Muscle layer of colon (tissue), 2 donors: ENCODE measurements at regions not wholly inside any gene's neighbourhood (a gene's known extent, or its start where the extent isn't known, plus 50 kb on each side); places are given as distances from the start of the nearest gene placed in this dataset.
"Not testable (repeated sequence)": the region's sequence is repeated elsewhere in the genome, so short reads cannot be mapped to it uniquely, and the experiment has no call there.

Source experiments
- H3K27ac ChIP-seq: one replicate; pipeline ENCODE4 v1.7.0; 2013; ENCODE audit warnings: low read depth, mild to moderate bottlenecking, low read length, moderate library complexity
- H3K27me3 ChIP-seq, 2 donors: one replicate each; pipeline ENCODE4 v1.7.0; 2013; ENCODE audit warnings: low read length in 2 of 2, mild to moderate bottlenecking in 2 of 2; ENCODE audit not compliant: insufficient read depth in 2 of 2, control insufficient read depth in 1 of 2
- H3K36me3 ChIP-seq: one replicate; pipeline ENCODE4 v1.7.0; 2013; ENCODE audit warnings: mild to moderate bottlenecking, low read length; ENCODE audit not compliant: insufficient read depth
- H3K4me1 ChIP-seq: one replicate; pipeline ENCODE4 v1.7.0; 2013; ENCODE audit warnings: mild to moderate bottlenecking, low read length; ENCODE audit not compliant: insufficient read depth
- H3K4me3 ChIP-seq, 2 donors: one replicate each; pipeline ENCODE4 v1.7.0; 2013; ENCODE audit warnings: low read length in 2 of 2, low read depth in 1 of 2, mild to moderate bottlenecking in 1 of 2, moderate library complexity in 1 of 2
- H3K9ac ChIP-seq: one replicate; pipeline ENCODE4 v1.7.0; 2013; ENCODE audit warnings: low read length
- H3K9me3 ChIP-seq: one replicate; pipeline ENCODE4 v1.7.0; 2013; ENCODE audit warnings: mild to moderate bottlenecking, low read length
- donor health status: abdominal sarcoma.
- donor health status: Adenocarcinoma of cecum.

GRCh38 chr12:9473638-9474037 lies 134.1 kb downstream of the KLRB1 start:
- H3K4me3 ChIP-seq, H3K9ac ChIP-seq: not testable (repeated sequence)

GRCh38 chr12:9471501-9471900 lies 136.2 kb downstream of the KLRB1 start:
- H3K9me3 ChIP-seq, H3K4me3 ChIP-seq, H3K4me1 ChIP-seq, H3K36me3 ChIP-seq, H3K9ac ChIP-seq, H3K27ac ChIP-seq, H3K27me3 ChIP-seq: not testable (repeated sequence)

More at GRCh38 chr12:9473638-9474037, 134.1 kb downstream of the KLRB1 start:
- H3K27ac ChIP-seq, H3K36me3 ChIP-seq, H3K9me3 ChIP-seq, H3K27me3 ChIP-seq, H3K4me1 ChIP-seq: not testable (repeated sequence)

GRCh38 chr12:9470367-9470766 lies 137.3 kb downstream of the KLRB1 start:
- H3K36me3 ChIP-seq, H3K4me1 ChIP-seq, H3K27ac ChIP-seq, H3K9me3 ChIP-seq, H3K9ac ChIP-seq, H3K27me3 ChIP-seq, H3K4me3 ChIP-seq: not testable (repeated sequence)

GRCh38 chr12:9469956-9470355 lies 137.8 kb downstream of the KLRB1 start:
- H3K4me3 ChIP-seq, H3K4me1 ChIP-seq, H3K27me3 ChIP-seq, H3K27ac ChIP-seq, H3K9me3 ChIP-seq, H3K9ac ChIP-seq, H3K36me3 ChIP-seq: not testable (repeated sequence)

GRCh38 chr12:9469463-9469862 lies 138.3 kb downstream of the KLRB1 start:
- not testable (repeated sequence) for H3K9me3 ChIP-seq, H3K4me1 ChIP-seq, H3K27ac ChIP-seq, H3K36me3 ChIP-seq, H3K27me3 ChIP-seq, H3K9ac ChIP-seq, H3K4me3 ChIP-seq

GRCh38 chr12:9468998-9469397 lies 138.7 kb downstream of the KLRB1 start:
- H3K27me3 ChIP-seq, H3K9ac ChIP-seq, H3K27ac ChIP-seq, H3K9me3 ChIP-seq, H3K4me1 ChIP-seq, H3K4me3 ChIP-seq, H3K36me3 ChIP-seq: not testable (repeated sequence)

GRCh38 chr12:9468144-9468543 lies 139.6 kb downstream of the KLRB1 start:
- not testable (repeated sequence) for H3K27me3 ChIP-seq, H3K9ac ChIP-seq, H3K4me3 ChIP-seq, H3K9me3 ChIP-seq, H3K36me3 ChIP-seq, H3K4me1 ChIP-seq, H3K27ac ChIP-seq

GRCh38 chr12:9464408-9464807 lies 143.3 kb downstream of the KLRB1 start:
- H3K4me3 ChIP-seq = no peak overlapping the region
- no peaks in the 10 kb centered on the region for H3K36me3 ChIP-seq
- no peak overlapping the region for H3K27ac ChIP-seq
- no peaks in the 10 kb centered on the region for H3K4me1 ChIP-seq
- no peaks in the 10 kb centered on the region for H3K9me3 ChIP-seq
- no peak overlapping the region for H3K9ac ChIP-seq
- no peaks in the 10 kb centered on the region for H3K27me3 ChIP-seq

GRCh38 chr12:9455516-9455915 lies 152.2 kb downstream of the KLRB1 start:
- H3K4me3 ChIP-seq, H3K4me1 ChIP-seq, H3K27ac ChIP-seq, H3K36me3 ChIP-seq, H3K27me3 ChIP-seq, H3K9me3 ChIP-seq, H3K9ac ChIP-seq: not testable (repeated sequence)

GRCh38 chr12:9454021-9454420 lies 153.7 kb downstream of the KLRB1 start:
- not testable (repeated sequence) for H3K4me1 ChIP-seq

GRCh38 chr12:9450127-9450567 lies 157.6 kb downstream of the KLRB1 start:
- H3K4me1 ChIP-seq, H3K4me3 ChIP-seq, H3K27ac ChIP-seq, H3K9ac ChIP-seq, H3K9me3 ChIP-seq, H3K36me3 ChIP-seq, H3K27me3 ChIP-seq: not testable (repeated sequence)

More at GRCh38 chr12:9454021-9454420, 153.7 kb downstream of the KLRB1 start:
- not testable (repeated sequence) for H3K9me3 ChIP-seq, H3K36me3 ChIP-seq, H3K27me3 ChIP-seq, H3K27ac ChIP-seq, H3K4me3 ChIP-seq, H3K9ac ChIP-seq

- not testable (repeated sequence) for H3K27me3 ChIP-seq, H3K27ac ChIP-seq, H3K4me1 ChIP-seq, H3K9me3 ChIP-seq, H3K9ac ChIP-seq, H3K36me3 ChIP-seq
- peak overlapping the region in 1 of 2 donors; percentile 63 for H3K4me3 ChIP-seq
Measured at GRCh38 chr12:9449657-9450126, 158.0 kb downstream of the KLRB1 start.
